Sigmoid colon (tissue), 4 donors: ENCODE measurements at regions not wholly inside any gene's neighbourhood (a gene's known extent, or its start where the extent isn't known, plus 50 kb on each side); places are given as distances from the start of the nearest gene placed in this dataset.

Experiments used
- CTCF ChIP-seq, 4 experiments: fragments of 450-650 bp in 3 of 4; fragments of 200-600 bp in 1 of 4; IDR thresholded peaks; one replicate each; pipeline ENCODE4 v1.5.1; 2016 to 2019; ENCODE audit warnings: antibody characterized with exemption in 4 of 4, mild to moderate bottlenecking in 3 of 4, moderate library complexity in 2 of 4
- POLR2A ChIP-seq, 2 donors: fragments of 450-650 bp; IDR thresholded peaks; one replicate each; pipeline ENCODE4 v1.6.1; 2016; ENCODE audit warnings: antibody characterized with exemption in 2 of 2, mild to moderate bottlenecking in 2 of 2, moderate library complexity in 2 of 2
- POLR2AphosphoS5 ChIP-seq, 4 donors: sonication (generic); formaldehyde crosslinking; IDR thresholded peaks; one replicate each; pipeline ENCODE4 v1.6.1; 2017; ENCODE audit warnings: antibody characterized with exemption in 4 of 4

DNA sequence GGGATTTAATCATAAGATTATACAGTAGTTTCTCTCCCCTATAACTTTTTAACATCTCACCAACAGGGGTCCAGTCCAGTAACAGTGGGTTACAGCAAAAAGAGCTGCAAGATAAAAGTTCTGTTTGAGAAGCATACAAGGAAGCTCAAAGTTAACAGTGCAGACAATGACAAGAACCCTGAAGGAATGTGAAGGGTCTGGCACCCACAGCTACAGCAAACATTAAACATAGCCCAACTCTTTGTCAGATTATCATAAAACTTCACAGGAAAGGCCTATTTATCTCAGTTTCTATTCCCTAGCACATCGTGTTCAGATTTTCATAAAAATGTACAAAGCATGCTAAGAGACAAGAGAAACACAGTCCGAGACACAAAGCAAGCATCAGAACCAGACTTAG is 309.4 kb downstream of the DIRAS2 start:
- no peak for TF ChIP-seq CTCF (IDR thresholded peaks at IDR 0.05)
- no peak for TF ChIP-seq POLR2A (IDR thresholded peaks at IDR 0.05)
- peak in 3 of 4 donors; percentile 17 to 56 (median 52) for TF ChIP-seq POLR2AphosphoS5 (IDR thresholded peaks at IDR 0.05)
